H1 (cell line): ENCODE measurements at regions not wholly inside any gene's neighbourhood (a gene's known extent, or its start where the extent isn't known, plus 50 kb on each side); places are given as distances from the start of the nearest gene placed in this dataset.

ENCODE experiments used
- CTCF ChIA-PET: fragments of 300-600 bp; sonication (Branson Sonifier 250); formaldehyde crosslinking; loops from one replicate; lab custom pipeline; 2021; ENCODE audit not compliant: partially characterized antibody; lab: Charles Lee
- POLR2A ChIA-PET: fragments of 300-600 bp; sonication (Branson Sonifier 250); formaldehyde crosslinking; loops from one replicate; lab custom pipeline; 2021; ENCODE audit warnings: inconsistent platforms; ENCODE audit not compliant: partially characterized antibody; lab: Charles Lee
- DNase-seq, 2 experiments: peaks; one replicate each; pipeline versions ENCODE4 v3.0.0 to v3.0.0-alpha.2; 2010 to 2022; ENCODE audit warnings: low spot score in 2 of 2, low read depth in 1 of 2, mixed read lengths in 1 of 2
- FAIRE-seq: peaks from 2 replicates; lab custom pipeline; 2011; peaks lifted over from hg19 to GRCh38; lab: Jason Lieb, UNC
- H2AFZ ChIP-seq: 2 replicates; pipeline ENCODE4 v1.8.1; 2012; ENCODE audit warnings: low read length, inconsistent platforms
- H2AK5ac ChIP-seq: 2 replicates; pipeline ENCODE4 v1.6.1; 2013; ENCODE audit warnings: low read depth, low read length
- H2BK120ac ChIP-seq: replicated peaks from 2 replicates; pipeline ENCODE3; 2013; ENCODE audit warnings: low read depth, low read length, inconsistent platforms
- H2BK12ac ChIP-seq: 2 replicates; pipeline ENCODE4 v1.6.1; 2013; ENCODE audit warnings: low read depth, low read length
- H2BK15ac ChIP-seq: 2 replicates; pipeline ENCODE4 v1.6.1; 2013; ENCODE audit warnings: low read length
- H2BK20ac ChIP-seq: 2 replicates; pipeline ENCODE4 v1.6.1; 2013; ENCODE audit warnings: low read length
- H2BK5ac ChIP-seq: 2 replicates; pipeline ENCODE4 v1.6.1; 2013; ENCODE audit warnings: low read depth, low read length
- H3K14ac ChIP-seq: 2 replicates; pipeline ENCODE4 v1.6.1; 2013; ENCODE audit warnings: inconsistent platforms; ENCODE audit not compliant: insufficient read length
- H3K18ac ChIP-seq: 2 replicates; pipeline ENCODE4 v1.6.1; 2013; ENCODE audit warnings: low read length; ENCODE audit errors: extremely low read depth
- H3K23ac ChIP-seq: 2 replicates; pipeline ENCODE4 v1.6.1; 2013; ENCODE audit warnings: inconsistent platforms; ENCODE audit not compliant: insufficient read length
- H3K23me2 ChIP-seq: 2 replicates; pipeline ENCODE4 v1.6.1; 2013; ENCODE audit warnings: low read depth, low read length
- H3K27ac ChIP-seq: 2 replicates; pipeline ENCODE4 v1.6.1; 2011; ENCODE audit warnings: low read depth, low read length, inconsistent platforms
- H3K27me3 ChIP-seq, 4 experiments: replicated peaks in 1 of 4; 1 replicate in 1 of 4; 2 replicates in 3 of 4; pipeline versions ENCODE4 v1.6.1 to v1.8.1; 2011 to 2013; ENCODE audit warnings: low read length in 3 of 4, mild to moderate bottlenecking in 3 of 4, inconsistent platforms in 2 of 4, mixed read lengths in 2 of 4, moderate library complexity in 1 of 4; ENCODE audit not compliant: control insufficient read depth in 3 of 4, insufficient read depth in 3 of 4; ENCODE audit errors: extremely low read depth in 1 of 4
- H3K36me3 ChIP-seq, 4 experiments: 2 replicates each; pipeline versions ENCODE4 v1.6.1 to v1.8.1; 2011 to 2013; ENCODE audit warnings: mild to moderate bottlenecking in 4 of 4, low read length in 3 of 4, moderate library complexity in 2 of 4, control low read depth in 1 of 4, inconsistent platforms in 1 of 4; ENCODE audit not compliant: insufficient read depth in 4 of 4, control insufficient read depth in 2 of 4
- H3K4ac ChIP-seq: replicated peaks from 2 replicates; pipeline ENCODE3; 2013; ENCODE audit warnings: low read length, low read depth, mixed read lengths, inconsistent platforms; ENCODE audit not compliant: insufficient read length
- H3K4me1 ChIP-seq, 4 experiments: replicated peaks in 1 of 4; 1 replicate in 1 of 4; 2 replicates in 3 of 4; pipeline versions ENCODE4 v1.6.1 to v1.8.1; 2011 to 2013; ENCODE audit warnings: low read length in 3 of 4, inconsistent platforms in 2 of 4, mixed read lengths in 1 of 4; ENCODE audit not compliant: insufficient read depth in 4 of 4, control insufficient read depth in 3 of 4
- H3K4me2 ChIP-seq, 2 experiments: 2 replicates each; pipeline versions ENCODE4 v1.6.1 to v1.8.1; 2011 to 2013; ENCODE audit warnings: low read depth in 2 of 2, low read length in 2 of 2, control low read depth in 1 of 2, inconsistent platforms in 1 of 2, mild to moderate bottlenecking in 1 of 2; ENCODE audit not compliant: insufficient read depth in 1 of 2
- H3K4me3 ChIP-seq, 4 experiments: fragments of 200-600, 300-600 bp in 1 of 4; sonication (generic), shearing (Covaris generic), sonication (Bioruptor Twin) in 1 of 4; 2 replicates each; pipeline versions ENCODE4 v1.5.1 to v1.8.1; 2011 to 2016; ENCODE audit warnings: low read length in 4 of 4, low read depth in 3 of 4, control low read depth in 2 of 4, inconsistent platforms in 2 of 4, mild to moderate bottlenecking in 2 of 4, mixed read lengths in 1 of 4, moderate library complexity in 1 of 4; ENCODE audit not compliant: insufficient read depth in 2 of 4; ENCODE audit errors: extremely low read depth in 1 of 4
- H3K56ac ChIP-seq: replicated peaks from 2 replicates; pipeline ENCODE3; 2013; ENCODE audit warnings: low read depth, mild to moderate bottlenecking, mixed read lengths, low read length, inconsistent platforms; ENCODE audit not compliant: insufficient read length
- H3K79me1 ChIP-seq: 2 replicates; pipeline ENCODE4 v1.6.1; 2013; ENCODE audit warnings: low read depth, low read length, control low read depth
- H3K79me2 ChIP-seq, 2 experiments: 2 replicates each; pipeline versions ENCODE4 v1.6.1 to v1.8.1; 2012 to 2013; ENCODE audit warnings: low read length in 2 of 2, mild to moderate bottlenecking in 2 of 2, inconsistent platforms in 1 of 2; ENCODE audit not compliant: insufficient read depth in 2 of 2, control insufficient read depth in 1 of 2
- H3K9ac ChIP-seq, 4 experiments: replicated peaks in 1 of 4; 1 replicate in 1 of 4; 2 replicates in 3 of 4; pipeline versions ENCODE4 v1.6.1 to v1.8.1; 2011 to 2013; ENCODE audit warnings: low read depth in 3 of 4, low read length in 3 of 4, control low read depth in 2 of 4, mild to moderate bottlenecking in 2 of 4, moderate library complexity in 2 of 4, inconsistent platforms in 1 of 4; ENCODE audit errors: extremely low read depth in 1 of 4
- H3K9me3 ChIP-seq, 2 experiments: 2 replicates each; pipeline versions ENCODE4 v1.6.1 to v1.8.1; 2012 to 2013; ENCODE audit warnings: mild to moderate bottlenecking in 2 of 2, moderate library complexity in 2 of 2, control low read depth in 1 of 2, inconsistent platforms in 1 of 2, low read depth in 1 of 2, low read length in 1 of 2, mixed read lengths in 1 of 2; ENCODE audit not compliant: insufficient read depth in 2 of 2
- H4K20me1 ChIP-seq, 2 experiments: replicated peaks in 1 of 2; 2 replicates each; pipeline versions ENCODE3 to v1.8.1; 2011 to 2013; ENCODE audit warnings: inconsistent platforms in 2 of 2, low read length in 2 of 2, mild to moderate bottlenecking in 1 of 2; ENCODE audit not compliant: insufficient read depth in 2 of 2, control insufficient read depth in 1 of 2
- H4K5ac ChIP-seq: 2 replicates; pipeline ENCODE4 v1.6.1; 2013; ENCODE audit warnings: low read length, low read depth, mixed read lengths, inconsistent platforms; ENCODE audit not compliant: insufficient read length
- H4K8ac ChIP-seq: 2 replicates; pipeline ENCODE4 v1.8.0; 2013; ENCODE audit warnings: mild to moderate bottlenecking, moderate library complexity, low read length, inconsistent platforms; ENCODE audit not compliant: insufficient read depth; ENCODE audit errors: extremely low read depth
- H4K91ac ChIP-seq: replicated peaks from 2 replicates; pipeline ENCODE3; 2013; ENCODE audit warnings: low read length, mixed read lengths, inconsistent platforms; ENCODE audit not compliant: insufficient read length
- BACH1 ChIP-seq: IDR thresholded peaks from 2 replicates; pipeline ENCODE4 v1.6.1; 2012; ENCODE audit warnings: low read length, improper control_type of control experiment
- CHD2 ChIP-seq: IDR thresholded peaks from 2 replicates; pipeline ENCODE4 v1.6.1; 2012; ENCODE audit warnings: low read length, improper control_type of control experiment
- NRF1 ChIP-seq: IDR thresholded peaks from 2 replicates; pipeline ENCODE4 v1.6.1; 2011; ENCODE audit warnings: mild to moderate bottlenecking, low read depth, low read length, improper control_type of control experiment
- POLR2A ChIP-seq, 2 experiments: IDR thresholded peaks; 1 replicate in 1 of 2; 2 replicates in 1 of 2; pipeline ENCODE4 v1.6.1; 2011; ENCODE audit warnings: low read depth in 2 of 2, low read length in 2 of 2, mild to moderate bottlenecking in 2 of 2; ENCODE audit errors: control extremely low read depth in 1 of 2
- POU5F1 ChIP-seq: IDR thresholded peaks from 2 replicates; pipeline ENCODE4 v1.6.1; 2011; ENCODE audit warnings: low read depth, mild to moderate bottlenecking, low read length, moderate library complexity
- SAP30 ChIP-seq: fragments of 300-600 bp; sonication (generic); IDR thresholded peaks from 2 replicates; pipeline ENCODE4 v1.7.1; 2012; ENCODE audit warnings: low read length, moderate library complexity, mild to moderate bottlenecking, inconsistent platforms; ENCODE audit not compliant: insufficient read depth, insufficient replicate concordance
- SIN3A ChIP-seq, 2 experiments: IDR thresholded peaks in 1 of 2; conservative IDR thresholded peaks in 1 of 2; 2 replicates each; pipeline ENCODE4 v1.6.1; 2011 to 2012; ENCODE audit warnings: low read length in 2 of 2, improper control_type of control experiment in 1 of 2, low read depth in 1 of 2, mild to moderate bottlenecking in 1 of 2
- SP2 ChIP-seq: IDR thresholded peaks from 2 replicates; pipeline ENCODE4 v1.6.1; 2012; ENCODE audit warnings: mild to moderate bottlenecking, low read length, inconsistent platforms
- TAF7 ChIP-seq: optimal IDR thresholded peaks from 2 replicates; pipeline ENCODE3; 2011; ENCODE audit warnings: low read depth, mild to moderate bottlenecking, inconsistent platforms, low read length, moderate library complexity, borderline replicate concordance
- TEAD4 ChIP-seq: IDR thresholded peaks from 2 replicates; pipeline ENCODE4 v1.6.1; 2012; ENCODE audit warnings: low read depth, low read length, inconsistent platforms, mixed read lengths
- YY1 ChIP-seq: IDR thresholded peaks from 2 replicates; pipeline ENCODE4 v1.6.1; 2011; ENCODE audit warnings: low read depth, mild to moderate bottlenecking, low read length
- WGBS, 2 experiments: shearing (Covaris generic) in 1 of 2; methylation state at CpG; one replicate each; pipeline versions ENCODE4 v1.1.6 to v1.1.7; 2013 to 2015; ENCODE audit warnings: low lambda C conversion rate in 2 of 2, mixed read lengths in 2 of 2, inconsistent platforms in 1 of 2, low coverage in 1 of 2, missing lambda C conversion rate in 1 of 2; ENCODE audit not compliant: insufficient replicate concordance in 2 of 2, insufficient coverage in 1 of 2, insufficient read length in 1 of 2; ENCODE audit errors: extremely low coverage in 1 of 2, missing lambda C conversion rate in 1 of 2; 5-methylcytosine and 5-hydroxymethylcytosine counted together
- TF ChIP-seq, protein P1 (sequence below): IDR thresholded peaks from 2 replicates; pipeline ENCODE4 v1.6.1; 2012; ENCODE audit warnings: low read length, inconsistent platforms

DNA sequence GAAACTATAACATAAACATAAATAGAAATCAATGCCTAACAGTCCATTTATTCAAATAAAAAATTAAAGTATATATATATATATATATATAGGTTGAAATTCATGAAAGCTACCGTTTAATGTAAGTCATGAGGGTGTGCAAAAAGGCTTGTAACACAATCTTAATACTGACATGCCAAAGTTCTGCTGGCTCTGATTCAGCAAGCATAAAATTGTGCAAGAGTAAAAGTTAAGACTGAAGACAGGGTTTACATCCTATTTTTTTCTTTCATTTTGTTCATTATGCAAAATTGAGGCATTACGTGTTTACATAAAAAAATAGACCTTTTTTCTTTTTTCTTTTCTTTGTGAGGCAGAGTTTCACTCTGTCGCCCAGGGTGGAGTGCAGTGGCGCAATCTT is 984.2 kb downstream of the FSCB start:
- FAIRE-seq (no peak), DNase-seq (no peak)
- H3K56ac ChIP-seq: no peak overlapping the region
- H3K27me3 ChIP-seq: no peaks in the 10 kb centered on the region
- no peak overlapping the region for H4K5ac ChIP-seq
- no peaks in the 10 kb centered on the region for H3K36me3 ChIP-seq
- no peak overlapping the region for H2BK120ac ChIP-seq
- H3K4ac ChIP-seq: no peak overlapping the region
- H2BK20ac ChIP-seq: no peak overlapping the region
- H2BK5ac ChIP-seq: no peak overlapping the region
- no peaks in the 10 kb centered on the region for H3K4me1 ChIP-seq
- no peak overlapping the region for H3K9ac ChIP-seq
- no peak overlapping the region for H3K27ac ChIP-seq
- WGBS, 2 experiments: 97% methylated on average over 4 of the region's 4 CpGs; no CpG with 5 or more reads in 1 of the 2 experiments
- ChIA-PET POLR2A (no interaction called here), CTCF (interaction anchor here (1.2 kb wide), 1 partner anchor 18 kb away, joined by 3 read pairs; no protein-coding TSS in a partner anchor)
- H2BK15ac ChIP-seq: no peak overlapping the region
- H3K4me2 ChIP-seq: no peak overlapping the region
- H3K79me2 ChIP-seq: no peaks in the 10 kb centered on the region
- H2AK5ac ChIP-seq: no peak overlapping the region
- no peak overlapping the region for H3K4me3 ChIP-seq
- H3K14ac ChIP-seq: no peak overlapping the region
- H3K18ac ChIP-seq: no peak overlapping the region
- H2AFZ ChIP-seq: no peak overlapping the region
- no peaks in the 10 kb centered on the region for H3K79me1 ChIP-seq
- H3K23me2 ChIP-seq: no peaks in the 10 kb centered on the region; the same call in 1 of the 2 replicates
- no peak overlapping the region for H3K23ac ChIP-seq
- H4K20me1 ChIP-seq: no peaks in the 10 kb centered on the region
- no peak for TF ChIP-seq SP2
- TF ChIP-seq, protein P1, sequence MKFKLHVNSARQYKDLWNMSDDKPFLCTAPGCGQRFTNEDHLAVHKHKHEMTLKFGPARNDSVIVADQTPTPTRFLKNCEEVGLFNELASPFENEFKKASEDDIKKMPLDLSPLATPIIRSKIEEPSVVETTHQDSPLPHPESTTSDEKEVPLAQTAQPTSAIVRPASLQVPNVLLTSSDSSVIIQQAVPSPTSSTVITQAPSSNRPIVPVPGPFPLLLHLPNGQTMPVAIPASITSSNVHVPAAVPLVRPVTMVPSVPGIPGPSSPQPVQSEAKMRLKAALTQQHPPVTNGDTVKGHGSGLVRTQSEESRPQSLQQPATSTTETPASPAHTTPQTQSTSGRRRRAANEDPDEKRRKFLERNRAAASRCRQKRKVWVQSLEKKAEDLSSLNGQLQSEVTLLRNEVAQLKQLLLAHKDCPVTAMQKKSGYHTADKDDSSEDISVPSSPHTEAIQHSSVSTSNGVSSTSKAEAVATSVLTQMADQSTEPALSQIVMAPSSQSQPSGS: no peak
- TF ChIP-seq SAP30: no peak
- TF ChIP-seq POLR2A (IDR thresholded peaks at IDR 0.05; ENCODE audit: control extremely low read depth in 1 of 2, low read depth in 2 of 2, low read length in 2 of 2): no peak
- TF ChIP-seq TEAD4: no peak
- no peak for TF ChIP-seq SIN3A (conservative IDR thresholded peaks at IDR 0.05 in 1 of 2, IDR thresholded peaks at IDR 0.05 in 1 of 2; ENCODE audit: low read depth in 1 of 2, low read length in 2 of 2)
- no peak for TF ChIP-seq BACH1
- no peak for TF ChIP-seq POU5F1
- TF ChIP-seq YY1: no peak
- TF ChIP-seq CHD2: no peak
- TF ChIP-seq NRF1: no peak
- TF ChIP-seq TAF7: no peak
- TF ChIP-seq, all 59 proteins: peak for 0
- Histone ChIP-seq H4K8ac (no peak overlapping the region), H2BK12ac (no peak overlapping the region), H4K91ac (no peak overlapping the region), H3K9me3 (no peaks in the 10 kb centered on the region)
